ENCODE measurements at regions not wholly inside any gene's neighbourhood (a gene's known extent, or its start where the extent isn't known, plus 50 kb on each side); places are given as distances from the start of the nearest gene placed in this dataset.
"Not testable (repeated sequence)": the region's sequence is repeated elsewhere in the genome, so short reads cannot be mapped to it uniquely, and the experiment has no call there.

- TF ChIP-seq, protein P1, sequence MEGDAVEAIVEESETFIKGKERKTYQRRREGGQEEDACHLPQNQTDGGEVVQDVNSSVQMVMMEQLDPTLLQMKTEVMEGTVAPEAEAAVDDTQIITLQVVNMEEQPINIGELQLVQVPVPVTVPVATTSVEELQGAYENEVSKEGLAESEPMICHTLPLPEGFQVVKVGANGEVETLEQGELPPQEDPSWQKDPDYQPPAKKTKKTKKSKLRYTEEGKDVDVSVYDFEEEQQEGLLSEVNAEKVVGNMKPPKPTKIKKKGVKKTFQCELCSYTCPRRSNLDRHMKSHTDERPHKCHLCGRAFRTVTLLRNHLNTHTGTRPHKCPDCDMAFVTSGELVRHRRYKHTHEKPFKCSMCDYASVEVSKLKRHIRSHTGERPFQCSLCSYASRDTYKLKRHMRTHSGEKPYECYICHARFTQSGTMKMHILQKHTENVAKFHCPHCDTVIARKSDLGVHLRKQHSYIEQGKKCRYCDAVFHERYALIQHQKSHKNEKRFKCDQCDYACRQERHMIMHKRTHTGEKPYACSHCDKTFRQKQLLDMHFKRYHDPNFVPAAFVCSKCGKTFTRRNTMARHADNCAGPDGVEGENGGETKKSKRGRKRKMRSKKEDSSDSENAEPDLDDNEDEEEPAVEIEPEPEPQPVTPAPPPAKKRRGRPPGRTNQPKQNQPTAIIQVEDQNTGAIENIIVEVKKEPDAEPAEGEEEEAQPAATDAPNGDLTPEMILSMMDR (IDR thresholded peaks at IDR 0.05), result not testable (repeated sequence)
- TF ChIP-seq POLR2A (IDR thresholded peaks at IDR 0.05), result not testable (repeated sequence)
Measured at GRCh38 chr2:230604158-230604557, 108.5 kb upstream of the CAB39 start.
